Amniotic stem cell (primary cell): ENCODE measurements at regions not wholly inside any gene's neighbourhood (a gene's known extent, or its start where the extent isn't known, plus 50 kb on each side); places are given as distances from the start of the nearest gene placed in this dataset.

Experiments used
- DNase-seq: peaks from one replicate; lab custom pipeline; 2025; lab: John Stamatoyannopoulos, UW

DNA sequence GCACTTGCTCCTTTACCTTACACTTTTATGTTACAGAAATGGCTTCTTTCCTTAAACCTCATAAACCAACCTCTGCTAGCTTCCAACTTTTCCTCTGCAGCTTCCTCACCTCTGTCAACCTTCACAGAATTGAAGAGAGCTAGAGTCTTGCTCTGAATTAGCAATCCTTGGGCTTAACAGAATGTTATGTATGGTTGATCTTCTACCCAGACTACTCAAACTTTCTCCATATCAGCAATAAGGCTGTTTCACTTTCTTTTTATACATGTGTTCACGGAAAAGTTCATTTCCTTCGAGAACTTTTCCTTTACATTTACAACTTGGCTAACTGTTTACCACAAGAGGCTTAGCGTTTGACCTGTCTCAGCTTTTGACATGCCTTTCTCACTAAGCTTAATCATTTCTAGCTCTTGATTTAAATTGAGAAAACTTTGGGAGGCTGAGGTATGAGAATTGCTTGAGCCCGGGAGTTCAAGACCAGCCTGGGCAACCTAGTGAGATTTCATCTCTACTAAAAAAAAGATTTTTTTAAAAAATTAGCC lies 207.3 kb downstream of the BMP7 start:
- no peak for DNase-seq

DNA sequence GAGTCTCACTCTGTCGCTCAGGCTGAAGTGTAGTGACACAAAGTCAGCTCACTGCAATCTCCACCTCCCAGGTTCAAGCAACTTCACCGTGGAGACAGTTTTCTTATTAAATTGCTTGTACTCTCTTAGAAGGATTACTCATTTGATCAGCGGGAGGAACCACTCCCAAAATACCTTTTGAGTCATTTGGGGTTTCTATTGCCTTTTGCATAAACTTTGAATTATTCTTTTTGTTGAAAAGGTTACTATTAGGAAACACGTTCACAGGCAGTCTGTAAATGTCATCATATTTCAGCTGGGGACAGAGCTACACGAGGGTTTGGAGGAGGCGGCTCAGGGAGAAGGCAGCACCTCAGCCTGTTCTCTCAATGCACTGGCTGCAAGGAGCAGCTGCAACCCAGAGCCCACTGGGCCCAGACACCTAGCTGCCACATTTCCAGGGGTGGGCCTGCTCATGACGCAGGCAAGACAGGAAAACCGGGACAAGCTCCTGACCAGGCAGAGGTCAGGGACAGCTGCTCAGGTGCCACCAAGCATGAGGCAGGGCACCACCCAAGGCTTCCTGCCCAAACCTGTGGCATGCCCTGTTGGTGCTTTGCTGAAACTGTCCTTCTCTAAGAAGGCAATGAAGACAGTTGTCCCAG lies 205.9 kb downstream of the BMP7 start:
- DNase-seq: no peak

DNA sequence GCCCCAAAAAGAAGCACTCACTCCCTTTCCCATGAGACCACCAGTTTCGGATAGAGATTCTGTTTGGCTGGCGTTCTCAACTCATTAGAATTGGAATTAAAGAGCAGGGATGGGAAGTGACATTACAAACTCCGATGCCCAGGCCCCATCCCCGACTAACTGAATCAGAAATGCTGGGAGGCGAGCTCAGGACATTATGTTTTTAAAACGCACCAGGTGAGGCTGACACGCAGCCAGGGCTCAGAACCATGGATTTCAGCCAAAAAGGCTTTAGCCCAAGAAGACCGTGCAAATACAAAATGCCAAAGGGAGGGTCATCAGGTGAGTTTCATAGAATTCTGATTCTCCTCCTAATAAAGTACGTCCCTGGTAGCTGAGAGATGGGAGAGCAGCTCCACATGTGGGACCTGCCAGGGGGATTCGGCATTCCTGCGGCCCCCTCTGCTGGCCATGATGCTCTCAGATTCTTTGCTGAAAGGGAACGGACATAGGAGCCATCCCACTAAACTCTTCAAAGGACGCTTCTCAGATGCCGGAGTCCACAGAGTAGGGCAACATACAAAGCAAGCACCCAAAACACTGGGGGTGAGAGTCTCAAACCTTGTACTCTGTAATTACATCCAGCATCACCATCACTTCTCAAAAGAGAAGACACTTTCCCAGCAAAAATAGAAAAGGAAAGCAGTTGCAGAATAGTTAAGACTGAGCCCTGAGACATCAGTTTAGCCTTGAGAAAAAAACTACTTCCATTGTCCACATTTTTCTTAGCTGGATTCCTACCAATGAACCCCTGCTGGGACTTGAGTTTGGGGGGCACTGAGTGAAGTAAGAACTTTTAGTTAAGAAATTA lies 205.2 kb downstream of the BMP7 start:
- DNase-seq: no peak

DNA sequence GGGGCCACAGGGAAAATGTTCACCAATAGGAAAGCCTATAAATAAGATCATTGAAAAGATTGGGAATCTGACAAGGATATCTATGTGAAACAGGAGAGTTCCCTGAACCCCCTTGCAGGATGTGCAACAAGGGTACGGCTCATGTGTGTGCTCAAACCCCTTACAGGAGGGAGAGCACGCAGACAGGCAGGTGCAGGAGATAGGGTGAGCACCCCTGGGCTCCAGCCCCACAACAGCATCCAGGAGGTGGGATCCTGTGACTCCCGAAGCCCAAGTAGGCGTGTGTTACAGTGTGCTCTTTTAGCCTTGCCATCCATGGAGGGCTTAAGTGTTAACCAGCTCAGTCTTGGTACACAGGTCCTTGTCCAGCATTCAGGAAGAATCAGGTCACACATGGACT lies 204.2 kb downstream of the BMP7 start:
- no peak for DNase-seq

DNA sequence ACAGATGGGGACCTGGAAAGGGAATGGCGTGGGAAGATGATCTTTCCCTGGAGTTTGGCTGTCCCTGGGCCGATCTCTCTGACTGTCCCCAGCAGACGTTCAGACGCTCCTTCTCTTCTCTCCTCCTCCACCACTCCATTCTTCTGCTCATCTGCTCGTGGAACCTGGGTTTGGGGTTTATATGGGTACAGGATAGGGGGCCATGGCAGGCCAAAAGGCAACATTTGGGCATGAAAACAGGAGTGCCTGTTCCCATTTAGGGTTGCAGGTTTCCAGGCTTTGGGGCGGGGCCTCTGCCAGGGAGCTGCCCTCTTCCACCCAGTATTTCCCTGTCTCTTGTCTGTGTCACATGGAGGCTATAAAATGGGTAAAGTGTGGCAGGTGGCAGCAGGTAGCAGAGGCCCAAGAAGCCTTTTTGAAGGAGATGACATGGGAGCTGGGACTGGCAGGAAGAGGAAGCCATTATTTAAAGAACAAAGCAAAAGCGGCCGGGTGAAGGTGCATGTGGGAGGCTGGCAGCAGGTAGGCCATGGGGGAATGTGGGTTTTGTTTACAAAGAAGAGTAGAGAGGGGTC lies 203.7 kb downstream of the BMP7 start:
- DNase-seq: no peak

- no peak for DNase-seq
Observed at GRCh38 chr20:57064836-57065235, 201.6 kb downstream of the BMP7 start.

- DNase-seq: no peak
Observed at GRCh38 chr20:57065646-57066045, 200.8 kb downstream of the BMP7 start.

GRCh38 chr20:57066126-57066900 lies 200.1 kb downstream of the BMP7 start:
- DNase-seq: no peak

DNA sequence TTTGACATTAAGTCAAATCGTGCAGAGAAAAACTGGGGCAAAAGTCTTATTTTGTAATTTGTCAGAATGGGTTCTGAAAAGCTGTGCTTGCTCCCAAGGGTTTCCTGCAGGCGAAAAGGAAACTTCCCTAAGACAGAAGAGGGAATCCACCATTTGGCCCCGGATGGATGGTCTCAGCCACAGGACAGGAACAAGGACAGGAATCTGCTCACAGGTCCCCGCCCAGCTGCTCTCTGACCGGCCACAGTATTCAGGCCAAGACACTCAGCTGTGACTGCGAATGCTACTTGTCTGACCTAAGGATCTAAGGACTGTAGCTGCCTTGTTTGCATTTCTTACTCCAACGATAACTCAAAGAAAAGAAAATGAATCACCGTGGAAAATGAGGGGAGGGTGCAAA lies 197.0 kb downstream of the BMP7 start:
- DNase-seq: no peak

DNA sequence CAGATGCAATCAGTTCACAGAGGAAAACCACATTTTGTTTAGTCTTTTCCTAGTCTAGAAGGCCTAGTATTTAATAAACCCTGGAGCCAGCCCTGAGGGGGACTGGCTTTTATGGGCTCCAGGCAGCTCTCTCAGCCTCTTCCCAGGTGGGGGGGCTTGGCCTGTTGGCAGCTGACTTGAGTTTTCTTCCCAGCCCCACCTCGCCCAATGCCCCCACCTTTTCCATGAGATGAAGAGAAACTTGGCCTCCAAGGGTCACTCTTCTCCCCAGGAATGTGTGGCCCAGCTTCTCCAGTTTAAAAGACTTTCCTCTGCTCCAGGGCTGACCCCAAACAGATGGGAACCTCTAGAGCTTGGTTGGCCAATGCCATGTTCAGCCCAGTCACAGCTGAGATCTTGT lies 196.1 kb downstream of the BMP7 start:
- DNase-seq: no peak

DNA sequence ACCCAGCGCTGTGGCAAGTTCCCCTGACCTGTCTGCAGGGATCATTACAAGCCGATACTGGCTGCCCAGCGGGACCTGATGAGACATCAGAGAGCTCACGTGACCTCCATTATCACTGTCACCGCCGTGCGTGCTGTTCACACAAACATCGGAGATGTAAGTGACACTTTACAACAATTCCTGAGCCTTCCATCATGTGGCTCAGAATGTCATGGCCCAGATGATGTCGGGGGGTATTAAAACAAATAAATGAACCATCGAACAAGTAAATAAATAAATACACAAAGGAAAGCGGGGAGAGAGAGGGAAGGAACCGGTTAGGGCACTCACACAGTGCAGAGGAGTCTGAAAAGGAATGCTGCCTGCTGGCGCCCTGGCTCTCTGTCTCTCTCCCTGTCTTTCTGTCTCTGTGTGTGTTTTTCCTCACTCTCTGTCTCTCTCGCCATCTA lies 195.1 kb downstream of the BMP7 start:
- DNase-seq: no peak

DNA sequence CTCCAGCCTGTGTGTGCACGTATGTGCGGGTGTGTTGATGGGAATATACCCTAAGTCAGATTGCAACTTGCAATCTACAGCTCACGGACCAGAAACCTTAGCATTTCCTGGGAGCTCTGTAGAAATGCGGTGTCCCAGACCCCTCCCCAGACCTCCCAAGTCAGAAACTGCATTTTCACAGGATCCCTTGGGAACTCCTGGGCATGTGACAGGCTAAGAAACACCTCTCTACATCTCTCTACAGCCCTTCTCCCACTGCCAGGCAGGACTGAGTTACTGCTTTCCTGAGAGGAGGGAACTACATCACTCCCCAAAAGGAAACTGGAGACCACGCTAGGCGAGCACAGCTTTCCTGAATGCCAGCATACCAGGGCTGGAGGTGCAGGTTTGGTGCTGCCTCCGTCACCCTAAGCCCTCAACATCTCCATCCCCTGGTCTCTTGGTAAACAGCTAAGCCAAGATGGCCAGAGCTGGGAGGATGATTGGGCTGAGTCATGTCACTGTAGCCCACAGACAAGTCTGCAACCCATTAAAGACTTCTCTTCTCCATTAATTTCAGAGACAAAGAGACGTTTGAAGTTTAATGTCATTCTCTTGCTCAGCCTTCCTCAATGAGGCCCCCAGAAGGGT lies 194.4 kb downstream of the BMP7 start:
- no peak for DNase-seq

- DNase-seq: no peak
Observed at GRCh38 chr20:57073402-57073801, 193.0 kb downstream of the BMP7 start.

- DNase-seq: no peak
Observed at GRCh38 chr20:57074386-57074785, 192.1 kb downstream of the BMP7 start.

GRCh38 chr20:57075181-57075580 lies 191.3 kb downstream of the BMP7 start:
- DNase-seq: no peak

DNA sequence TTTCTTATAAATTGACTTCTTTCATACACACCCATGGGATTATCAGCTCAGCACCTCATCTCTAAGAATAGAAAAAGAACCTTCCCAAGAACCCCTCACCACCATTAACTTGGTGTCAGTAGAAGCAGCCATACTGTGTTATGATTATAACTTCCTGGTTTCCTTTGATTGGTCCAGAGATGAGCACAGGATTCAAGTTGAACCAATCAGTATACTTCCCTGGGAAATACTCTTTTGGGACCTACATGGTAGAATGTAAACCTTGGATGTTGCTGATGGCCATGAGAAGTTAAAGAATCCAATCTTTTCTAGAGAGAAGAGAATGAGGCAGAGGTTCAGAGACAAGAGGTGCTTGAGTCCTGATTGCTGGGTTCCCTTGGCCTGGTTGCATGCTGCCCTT lies 190.8 kb downstream of the BMP7 start:
- DNase-seq: no peak

DNA sequence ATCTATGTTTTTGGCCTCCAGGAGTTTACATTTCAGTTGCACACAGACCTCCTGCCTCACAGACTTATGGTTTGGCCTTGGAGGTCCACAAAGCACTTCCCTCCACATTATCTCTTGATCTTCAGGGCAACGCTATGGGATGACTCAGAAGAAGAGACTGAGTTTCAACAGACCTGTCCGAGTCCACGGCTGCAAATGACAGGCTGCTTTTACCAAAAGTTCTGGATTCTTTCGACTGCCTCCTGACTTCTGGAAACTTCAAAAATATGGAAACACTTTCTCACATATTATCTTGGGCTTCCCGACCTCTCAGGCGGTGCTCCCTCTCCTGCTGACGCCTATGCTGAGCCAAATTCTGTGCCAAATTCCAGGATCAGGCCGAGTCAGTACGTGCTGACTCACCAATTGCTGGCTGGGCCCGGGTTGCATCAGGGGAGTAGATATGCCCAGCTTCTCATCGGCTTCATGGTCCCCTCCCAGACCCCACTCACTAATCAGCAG lies 190.2 kb downstream of the BMP7 start:
- no peak for DNase-seq

- no peak for DNase-seq
Observed at GRCh38 chr20:57076951-57077350, 189.5 kb downstream of the BMP7 start.

DNA sequence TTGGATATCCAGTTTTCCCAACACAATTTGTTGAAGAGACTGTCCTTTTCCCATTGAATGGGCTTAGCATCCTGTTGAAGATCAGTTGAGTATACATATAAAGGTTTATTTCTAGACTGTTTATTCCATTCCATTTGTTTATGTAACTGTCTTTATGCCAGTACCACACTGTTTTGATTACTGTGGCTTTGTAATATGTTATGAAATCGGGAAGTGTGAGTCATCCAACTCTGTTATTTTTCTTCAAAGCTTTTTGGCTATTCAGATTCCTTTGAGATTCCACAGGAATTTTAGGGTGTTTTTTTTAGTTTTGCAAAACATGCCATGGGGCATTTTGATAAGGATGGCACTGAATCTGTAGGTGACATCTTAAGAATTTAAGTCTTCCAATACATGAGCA lies 188.3 kb downstream of the BMP7 start:
- DNase-seq: no peak

DNA sequence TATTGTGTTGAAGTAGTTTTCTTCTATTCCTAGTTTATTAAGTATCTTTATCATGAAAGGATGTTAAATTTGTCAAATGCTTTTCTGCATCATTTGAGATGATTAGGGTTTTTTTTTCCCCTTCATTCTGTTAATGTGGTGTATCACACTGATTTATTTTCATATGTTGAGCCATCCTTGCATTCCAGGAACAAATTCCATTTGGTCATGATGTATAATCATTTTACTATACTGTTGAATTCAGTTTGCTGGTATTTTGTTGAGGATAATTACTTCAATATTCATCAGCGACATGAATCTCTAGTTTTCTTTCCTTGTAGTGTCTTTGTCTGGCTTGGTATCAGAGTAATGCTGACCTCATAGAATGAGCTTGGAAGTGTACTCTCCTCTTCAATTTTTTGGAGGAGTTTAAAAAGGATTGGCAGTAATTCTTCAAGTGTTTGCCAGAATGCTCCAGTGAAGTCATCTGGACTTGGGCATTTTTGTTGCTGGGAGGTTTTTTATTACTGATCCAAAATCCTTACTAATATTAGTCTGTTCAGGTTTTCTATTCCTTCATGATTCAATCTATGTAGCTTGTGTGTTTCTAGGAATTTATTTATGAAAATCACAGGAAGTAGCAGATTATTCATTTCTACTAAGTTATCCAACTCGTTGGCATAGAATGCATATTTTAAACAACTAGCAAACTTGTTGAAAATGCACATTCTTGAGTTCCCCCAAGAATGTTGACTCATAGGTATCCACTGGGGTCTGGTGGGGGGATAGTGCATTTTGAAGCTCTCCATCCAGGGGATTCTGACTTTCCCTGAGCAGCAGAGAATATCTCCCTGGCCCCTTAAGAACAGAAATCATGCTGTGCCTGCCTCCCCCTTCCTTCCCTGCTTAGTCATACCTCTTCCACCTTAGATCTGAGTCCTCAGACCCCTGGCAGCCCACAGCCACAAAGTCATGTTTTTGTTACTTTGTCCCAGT lies 187.1 kb downstream of the BMP7 start:
- no peak for DNase-seq
